D721Med (cell line): ENCODE measurements at regions not wholly inside any gene's neighbourhood (a gene's known extent, or its start where the extent isn't known, plus 50 kb on each side); places are given as distances from the start of the nearest gene placed in this dataset.

Experiments
- DNase-seq: peaks from one replicate; pipeline ENCODE4 v3.0.0; 2011; ENCODE audit warnings: low spot score; ENCODE audit not compliant: insufficient read length
- FAIRE-seq: peaks from 2 replicates; lab custom pipeline; 2011; peaks lifted over from hg19 to GRCh38; lab: Jason Lieb, UNC
- CTCF ChIP-seq: IDR thresholded peaks from 2 replicates; pipeline ENCODE4 v1.5.1; 2012; ENCODE audit warnings: mild to moderate bottlenecking, control low read depth; ENCODE audit not compliant: insufficient read depth; ENCODE audit errors: missing control alignments

GRCh38 chr14:26255213-26255612 lies 342.6 kb downstream of the NOVA1 start:
- peak; percentile 58 for FAIRE-seq
- peak; percentile 7 for DNase-seq
- peak; percentile 29 for TF ChIP-seq CTCF

GRCh38 chr14:26252176-26252575 lies 345.7 kb downstream of the NOVA1 start:
- DNase-seq = no peak
- FAIRE-seq = no peak
- TF ChIP-seq CTCF = no peak

- TF ChIP-seq CTCF = no peak
- DNase-seq = no peak
- FAIRE-seq = no peak
Measured at GRCh38 chr14:26233118-26233517, 364.7 kb downstream of the NOVA1 start.

- no peak for DNase-seq
- no peak for TF ChIP-seq CTCF
- no peak for FAIRE-seq
Measured at GRCh38 chr14:26218861-26219260, 379.0 kb downstream of the NOVA1 start.

- no peak for FAIRE-seq
Measured at GRCh38 chr14:26217778-26218177, 380.1 kb downstream of the NOVA1 start.

GRCh38 chr14:26216786-26217185 lies 381.0 kb downstream of the NOVA1 start:
- no peak for FAIRE-seq

More at GRCh38 chr14:26217778-26218177, 380.1 kb downstream of the NOVA1 start:
- no peak for TF ChIP-seq CTCF
- DNase-seq = no peak

More at GRCh38 chr14:26216786-26217185, 381.0 kb downstream of the NOVA1 start:
- no peak for TF ChIP-seq CTCF
- no peak for DNase-seq
